Parathyroid adenoma (tissue), 2 donors: ENCODE measurements at regions not wholly inside any gene's neighbourhood (a gene's known extent, or its start where the extent isn't known, plus 50 kb on each side); places are given as distances from the start of the nearest gene placed in this dataset.

Source experiments
- H2AFZ ChIP-seq: fragments of 300-600 bp; sonication (generic); one replicate; pipeline ENCODE4 v1.7.0; 2017; ENCODE audit warnings: antibody characterized with exemption, mild to moderate bottlenecking
- H3K27ac ChIP-seq: fragments of 300-600 bp; sonication (generic); one replicate; pipeline ENCODE4 v1.7.0; 2017
- H3K27me3 ChIP-seq: fragments of 300-600 bp; sonication (generic); one replicate; pipeline ENCODE4 v1.7.0; 2017; ENCODE audit warnings: low read length; ENCODE audit not compliant: control insufficient read depth, insufficient read depth
- H3K36me3 ChIP-seq: fragments of 300-600 bp; sonication (generic); one replicate; pipeline ENCODE4 v1.7.0; 2017; ENCODE audit warnings: low read length; ENCODE audit not compliant: control insufficient read depth, insufficient read depth
- H3K4me1 ChIP-seq: fragments of 300-600 bp; sonication (generic); one replicate; pipeline ENCODE4 v1.7.0; 2017; ENCODE audit warnings: control low read depth
- H3K4me2 ChIP-seq: fragments of 300-600 bp; sonication (generic); one replicate; pipeline ENCODE4 v1.7.0; 2017; ENCODE audit warnings: low read length
- H3K4me3 ChIP-seq: fragments of 300-600 bp; sonication (generic); one replicate; pipeline ENCODE4 v1.7.0; 2017; ENCODE audit warnings: low read depth, low read length
- H3K79me2 ChIP-seq: fragments of 300-600 bp; sonication (generic); one replicate; pipeline ENCODE4 v1.7.0; 2017; ENCODE audit warnings: control low read depth
- H3K9ac ChIP-seq: fragments of 300-600 bp; sonication (generic); one replicate; pipeline ENCODE4 v1.7.0; 2017; ENCODE audit warnings: mild to moderate bottlenecking
- H3K9me3 ChIP-seq: fragments of 300-600 bp; sonication (generic); one replicate; pipeline ENCODE4 v1.7.0; 2017; ENCODE audit warnings: low read length; ENCODE audit not compliant: control insufficient read depth
- CTCF ChIP-seq: fragments of 300-600 bp; sonication (generic); IDR thresholded peaks from one replicate; pipeline ENCODE4 v1.7.0; 2017; ENCODE audit warnings: antibody characterized with exemption, mild to moderate bottlenecking
- donor health status: primary hyperparathyroidism.

- H3K27me3 ChIP-seq: no peaks in the 10 kb centered on the region
- no peak overlapping the region for H3K4me2 ChIP-seq
- no peak overlapping the region for H2AFZ ChIP-seq
- H3K4me3 ChIP-seq: no peak overlapping the region
- no peak for TF ChIP-seq CTCF
- no peak overlapping the region for H3K9ac ChIP-seq
- no peaks in the 10 kb centered on the region for H3K79me2 ChIP-seq
- H3K36me3 ChIP-seq: no peaks in the 10 kb centered on the region
- no peaks in the 10 kb centered on the region for H3K9me3 ChIP-seq
- H3K4me1 ChIP-seq: no peaks in the 10 kb centered on the region
- H3K27ac ChIP-seq: no peak overlapping the region
These were observed 308.5 kb downstream of the EPHA4 start for GRCh38 chr2:221263573-221263972.

- Histone ChIP-seq H3K36me3 (no peaks in the 10 kb centered on the region), H3K4me2 (no peak overlapping the region), H3K27ac (no peak overlapping the region), H3K9ac (no peak overlapping the region), H3K79me2 (no peaks in the 10 kb centered on the region), H2AFZ (no peak overlapping the region), H3K4me1 (no peaks in the 10 kb centered on the region), H3K9me3 (no peaks in the 10 kb centered on the region), H3K4me3 (no peak overlapping the region), H3K27me3 (no peaks in the 10 kb centered on the region)
- TF ChIP-seq CTCF: no peak
These were observed 307.8 kb downstream of the EPHA4 start for GRCh38 chr2:221264318-221264717.

- H3K9ac ChIP-seq: no peak overlapping the region
- no peak overlapping the region for H3K4me3 ChIP-seq
- no peaks in the 10 kb centered on the region for H3K79me2 ChIP-seq
- no peaks in the 10 kb centered on the region for H3K9me3 ChIP-seq
- no peak overlapping the region for H3K4me2 ChIP-seq
- no peak overlapping the region for H3K27ac ChIP-seq
- H2AFZ ChIP-seq: no peak overlapping the region
- no peak for TF ChIP-seq CTCF
- no peaks in the 10 kb centered on the region for H3K27me3 ChIP-seq
- no peaks in the 10 kb centered on the region for H3K4me1 ChIP-seq
- no peaks in the 10 kb centered on the region for H3K36me3 ChIP-seq
These were observed 304.2 kb downstream of the EPHA4 start for GRCh38 chr2:221267773-221268425.

GRCh38 chr2:221268631-221269030 is 303.5 kb downstream of the EPHA4 start:
- no peak overlapping the region for H3K4me2 ChIP-seq
- no peak overlapping the region for H3K9ac ChIP-seq
- H3K4me3 ChIP-seq: no peak overlapping the region
- TF ChIP-seq CTCF: no peak
- no peaks in the 10 kb centered on the region for H3K27me3 ChIP-seq
- H3K27ac ChIP-seq: no peak overlapping the region
- H3K4me1 ChIP-seq: no peaks in the 10 kb centered on the region
- H2AFZ ChIP-seq: no peak overlapping the region
- no peaks in the 10 kb centered on the region for H3K9me3 ChIP-seq
- H3K79me2 ChIP-seq: no peaks in the 10 kb centered on the region
- H3K36me3 ChIP-seq: no peaks in the 10 kb centered on the region

GRCh38 chr2:221270806-221271205 is 301.3 kb downstream of the EPHA4 start:
- Histone ChIP-seq H3K9me3 (no peaks in the 10 kb centered on the region), H3K4me3 (no peak overlapping the region), H3K4me2 (no peak overlapping the region), H3K27ac (no peak overlapping the region), H3K79me2 (no peaks in the 10 kb centered on the region), H2AFZ (no peak overlapping the region), H3K36me3 (no peaks in the 10 kb centered on the region), H3K4me1 (no peaks in the 10 kb centered on the region), H3K9ac (no peak overlapping the region), H3K27me3 (no peaks in the 10 kb centered on the region)
- no peak for TF ChIP-seq CTCF
